ENCODE measurements at regions not wholly inside any gene's neighbourhood (a gene's known extent, or its start where the extent isn't known, plus 50 kb on each side); places are given as distances from the start of the nearest gene placed in this dataset.

GRCh38 chr3:159178209-159178897 is 376.5 kb downstream of the MFSD1 start:
- no peak for TF ChIP-seq CTCF (IDR thresholded peaks at IDR 0.05)
- no peak for TF ChIP-seq POLR2A (IDR thresholded peaks at IDR 0.05)
